Naive B cell (primary cell): ENCODE measurements at regions not wholly inside any gene's neighbourhood (a gene's known extent, or its start where the extent isn't known, plus 50 kb on each side); places are given as distances from the start of the nearest gene placed in this dataset.
"Not testable (repeated sequence)": the region's sequence is repeated elsewhere in the genome, so short reads cannot be mapped to it uniquely, and the experiment has no call there.

Experiments
- ATAC-seq, 2 donors: fragments of 150-1000 bp; cut with Tn5 transposase; 2 replicates each; pipeline ENCODE4 v1.10.0; 2021; ENCODE audit warnings: low read depth in 2 of 2, mild to moderate bottlenecking in 2 of 2, moderate library complexity in 2 of 2
- DNase-seq: peaks from one replicate; pipeline ENCODE4 v3.0.0; 2022
- H3K27ac Mint-ChIP-seq, 6 donors: one replicate each; pipeline ENCODE4 v1.8.0; 2020 to 2022; ENCODE audit warnings: mild to moderate bottlenecking in 6 of 6, mixed read lengths in 6 of 6, moderate library complexity in 5 of 6, inconsistent platforms in 2 of 6
- H3K27me3 Mint-ChIP-seq, 3 donors: one replicate each; pipeline ENCODE4 v1.8.0; 2021 to 2022; ENCODE audit warnings: mixed read lengths in 3 of 3, mild to moderate bottlenecking in 1 of 3
- H3K36me3 Mint-ChIP-seq, 2 donors: one replicate each; pipeline ENCODE4 v1.8.0; 2020 to 2022; ENCODE audit warnings: mixed read lengths in 2 of 2, inconsistent platforms in 1 of 2, mild to moderate bottlenecking in 1 of 2
- H3K4me1 Mint-ChIP-seq, 3 donors: one replicate each; pipeline ENCODE4 v1.8.0; 2020 to 2022; ENCODE audit warnings: mixed read lengths in 3 of 3, inconsistent platforms in 1 of 3, mild to moderate bottlenecking in 1 of 3, moderate library complexity in 1 of 3
- H3K4me3 Mint-ChIP-seq, 8 donors: one replicate each; pipeline ENCODE4 v1.8.0; 2020 to 2022; ENCODE audit warnings: mild to moderate bottlenecking in 8 of 8, mixed read lengths in 8 of 8, moderate library complexity in 8 of 8, inconsistent platforms in 2 of 8
- H3K9me3 Mint-ChIP-seq, 7 donors: one replicate each; pipeline ENCODE4 v1.8.0; 2020 to 2022; ENCODE audit warnings: mixed read lengths in 7 of 7, mild to moderate bottlenecking in 5 of 7, inconsistent platforms in 2 of 7, moderate library complexity in 1 of 7

DNA sequence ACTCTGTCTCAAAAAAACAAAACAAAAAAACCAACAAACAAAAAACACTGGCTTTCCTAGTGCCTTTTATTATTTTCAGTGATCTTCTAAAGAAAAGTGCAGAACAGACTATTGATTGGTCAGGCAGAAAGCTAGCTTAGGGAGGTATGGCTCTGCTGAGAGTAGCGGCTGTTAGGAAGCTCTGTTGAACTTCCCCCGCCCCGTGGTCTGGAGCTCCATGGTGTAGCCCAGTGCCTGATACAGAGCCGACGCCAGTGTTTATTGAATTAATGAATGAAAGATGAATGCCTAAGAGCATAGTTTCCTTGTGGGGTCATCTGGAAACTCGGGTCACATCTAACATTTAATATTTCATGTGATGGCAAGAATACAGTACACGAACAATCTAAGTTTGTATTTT is 90.5 kb upstream of the ARMC3 start:
- Mint-ChIP-seq H3K4me3 (no peak overlapping the region), H3K36me3 (no peaks in the 10 kb centered on the region), H3K4me1 (peaks cover 0 to 3% (median 0%) of the 10 kb centered on the region in 3 donors), H3K27me3 (peaks cover 5 to 11% (median 8%) of the 10 kb centered on the region in 3 donors), H3K9me3 (peaks cover 0 to 4% (median 0%) of the 10 kb centered on the region in 7 donors), H3K27ac (no peak overlapping the region)
- ATAC-seq, result no peak
- DNase-seq, result no peak

DNA sequence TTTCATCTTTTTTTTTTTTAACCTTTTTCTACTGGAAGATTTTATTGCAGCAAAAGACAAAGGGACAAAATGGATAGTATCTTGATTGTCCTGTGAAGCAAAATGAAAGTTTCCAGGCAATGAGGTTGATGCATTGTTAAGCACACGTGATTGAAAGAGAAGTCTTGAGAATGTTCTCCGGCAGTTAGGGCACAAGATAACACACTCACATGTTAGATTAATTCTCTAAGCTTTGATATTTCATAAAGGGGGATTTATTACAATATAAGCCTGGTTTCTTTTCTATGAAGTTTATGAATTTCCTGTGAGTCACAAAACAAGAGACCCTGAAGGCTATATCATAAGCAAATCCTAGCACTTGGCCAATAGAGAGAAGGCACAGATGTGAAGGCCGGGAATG is 93.4 kb upstream of the ARMC3 start:
- DNase-seq, result no peak
- ATAC-seq, result no peak
- Mint-ChIP-seq H3K9me3 (peaks cover 0 to 6% (median 2%) of the 10 kb centered on the region in 7 donors), H3K36me3 (no peaks in the 10 kb centered on the region), H3K27me3 (peaks cover under 1 to 4% (median 2%) of the 10 kb centered on the region in 3 donors), H3K27ac (no peak overlapping the region), H3K4me3 (no peak overlapping the region), H3K4me1 (peaks cover 0 to 3% (median 0%) of the 10 kb centered on the region in 3 donors)

DNA sequence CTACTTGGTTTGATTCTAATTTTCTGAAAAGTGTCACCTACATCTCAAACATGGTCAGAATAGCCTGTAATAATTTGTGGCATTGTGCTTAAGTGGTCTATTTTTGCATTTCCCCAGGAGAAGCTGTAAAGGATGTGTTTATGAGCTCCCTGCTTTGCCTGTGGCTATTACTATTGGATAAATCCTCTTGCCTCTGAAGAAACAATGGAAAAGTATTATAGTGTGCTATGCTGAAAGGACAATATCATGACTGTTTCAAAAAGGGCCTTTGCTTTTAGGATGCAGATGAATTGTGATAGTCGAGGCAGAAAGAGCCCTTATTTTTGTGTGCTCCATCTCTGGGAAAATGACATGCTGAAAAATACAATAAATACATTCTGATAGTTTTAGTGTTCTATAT is 94.1 kb upstream of the ARMC3 start:
- H3K27me3 Mint-ChIP-seq, result peaks cover 0 to 1% (median 0%) of the 10 kb centered on the region in 3 donors
- no peak overlapping the region for H3K27ac Mint-ChIP-seq
- DNase-seq (no peak), ATAC-seq (no peak)
- H3K9me3 Mint-ChIP-seq, result peaks cover 0 to 6% (median 2%) of the 10 kb centered on the region in 7 donors
- peaks cover 0 to 3% (median 0%) of the 10 kb centered on the region in 3 donors for H3K4me1 Mint-ChIP-seq
- no peaks in the 10 kb centered on the region for H3K36me3 Mint-ChIP-seq
- H3K4me3 Mint-ChIP-seq, result no peak overlapping the region

DNA sequence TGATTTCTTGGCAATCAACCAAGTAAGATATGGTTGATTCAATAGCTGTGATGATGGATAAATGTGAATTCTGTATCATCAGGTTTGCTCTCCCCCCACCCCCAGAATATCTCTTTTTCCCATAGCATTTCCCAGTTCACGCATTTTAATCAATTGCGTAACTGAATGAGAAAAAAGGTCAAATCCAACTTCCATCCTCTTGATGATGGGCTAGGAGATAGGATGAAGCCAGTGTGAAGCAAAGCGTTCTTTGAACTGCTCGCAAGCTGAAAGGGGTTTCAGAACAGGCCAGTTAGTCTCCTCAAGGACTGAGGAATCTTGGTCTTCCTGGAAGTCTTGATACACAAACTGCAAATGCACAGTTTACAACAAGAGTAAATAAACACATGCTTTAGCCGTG is 94.5 kb upstream of the ARMC3 start:
- ATAC-seq, result no peak
- H3K9me3 Mint-ChIP-seq, result peaks cover 0 to 9% (median 2%) of the 10 kb centered on the region in 7 donors

DNA sequence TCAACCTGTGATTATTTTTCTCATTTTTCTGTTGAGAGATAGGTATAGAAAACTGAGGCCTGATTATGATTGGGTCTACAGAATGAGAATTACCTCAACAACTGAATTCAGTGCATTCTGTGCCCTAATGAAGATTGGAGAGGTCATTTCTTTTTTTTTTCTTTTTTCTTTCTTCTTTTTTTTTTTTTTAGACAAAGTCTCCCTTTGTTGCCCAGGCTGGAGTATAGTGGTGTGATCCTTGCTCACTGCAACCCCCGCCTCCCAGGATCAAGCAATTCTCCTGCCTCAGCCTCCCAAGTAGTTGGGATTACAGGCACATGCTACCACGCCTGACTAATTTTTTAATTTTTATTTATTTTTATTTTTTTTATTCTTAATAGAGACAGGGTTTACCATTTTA is 95.0 kb upstream of the ARMC3 start:
- no peaks in the 10 kb centered on the region for H3K27me3 Mint-ChIP-seq
- ATAC-seq (no peak), DNase-seq (no peak)
- H3K27ac Mint-ChIP-seq, result no peak overlapping the region
- no peak overlapping the region for H3K4me3 Mint-ChIP-seq
- peaks cover 0 to 2% (median 0%) of the 10 kb centered on the region in 3 donors for H3K4me1 Mint-ChIP-seq
- H3K36me3 Mint-ChIP-seq, result no peaks in the 10 kb centered on the region
- H3K9me3 Mint-ChIP-seq, result peaks cover 0 to 12% (median 4%) of the 10 kb centered on the region in 7 donors

More for the DNA sequence above, 94.5 kb upstream of the ARMC3 start:
- peaks cover 0 to 3% (median 0%) of the 10 kb centered on the region in 3 donors for H3K4me1 Mint-ChIP-seq
- no peaks in the 10 kb centered on the region for H3K36me3 Mint-ChIP-seq
- no peak overlapping the region for H3K27ac Mint-ChIP-seq
- no peaks in the 10 kb centered on the region for H3K27me3 Mint-ChIP-seq
- DNase-seq, result no peak
- no peak overlapping the region for H3K4me3 Mint-ChIP-seq

DNA sequence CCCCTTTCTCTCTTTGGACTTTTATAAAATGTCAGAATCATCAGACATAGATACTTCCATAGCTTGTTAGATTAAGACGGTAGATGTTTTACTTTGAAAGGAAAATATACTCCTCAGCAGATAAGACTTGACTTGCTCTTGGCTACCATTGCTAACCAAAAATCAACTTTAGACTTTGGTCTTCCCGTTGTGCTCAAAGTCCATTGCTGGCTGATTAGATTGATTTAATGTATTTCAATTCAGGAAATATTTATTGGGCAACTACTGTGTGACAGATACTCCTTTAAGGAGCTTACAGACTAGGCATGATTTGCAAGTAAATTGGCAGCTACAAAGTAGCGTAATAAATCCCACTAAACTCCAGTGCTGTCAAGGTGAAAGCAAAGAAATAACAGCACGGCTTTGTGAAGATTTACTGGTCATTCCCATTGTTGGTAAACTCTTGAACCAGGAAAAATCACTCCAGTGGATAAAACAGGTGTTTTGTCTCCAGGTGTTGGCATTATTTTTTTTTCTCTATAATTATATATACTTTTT is 95.7 kb upstream of the ARMC3 start:
- Mint-ChIP-seq H3K27me3 (no peaks in the 10 kb centered on the region), H3K9me3 (peaks cover 0 to 12% (median 4%) of the 10 kb centered on the region in 7 donors), H3K4me3 (no peak overlapping the region), H3K27ac (no peak overlapping the region), H3K36me3 (no peaks in the 10 kb centered on the region), H3K4me1 (no peaks in the 10 kb centered on the region)
- DNase-seq, result no peak
- no peak for ATAC-seq

DNA sequence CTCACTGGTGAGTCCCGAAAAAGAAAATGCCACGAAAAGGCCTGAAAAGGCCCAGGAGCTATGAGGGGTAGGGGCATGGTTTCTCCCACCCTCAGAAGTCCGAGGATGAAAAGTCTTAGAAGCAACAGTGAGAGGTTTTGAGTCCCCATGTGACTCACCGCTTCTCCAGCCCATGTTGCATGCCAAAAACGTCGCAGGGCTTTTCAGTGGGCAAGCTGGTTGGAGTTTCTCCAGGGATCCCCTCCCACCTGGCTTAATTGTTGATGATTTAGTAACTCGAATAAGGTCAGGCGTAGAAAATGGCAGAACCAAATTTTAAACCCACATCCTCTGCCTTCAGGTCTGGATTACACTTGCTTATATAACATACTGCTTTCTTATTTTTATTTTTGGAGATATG is 96.3 kb upstream of the ARMC3 start:
- Mint-ChIP-seq H3K27me3 (peaks cover 0 to 2% (median 0%) of the 10 kb centered on the region in 3 donors), H3K9me3 (peaks cover 0 to 12% (median 4%) of the 10 kb centered on the region in 7 donors), H3K4me3 (no peak overlapping the region), H3K36me3 (no peaks in the 10 kb centered on the region), H3K27ac (no peak overlapping the region), H3K4me1 (no peaks in the 10 kb centered on the region)
- no peak for ATAC-seq
- no peak for DNase-seq

DNA sequence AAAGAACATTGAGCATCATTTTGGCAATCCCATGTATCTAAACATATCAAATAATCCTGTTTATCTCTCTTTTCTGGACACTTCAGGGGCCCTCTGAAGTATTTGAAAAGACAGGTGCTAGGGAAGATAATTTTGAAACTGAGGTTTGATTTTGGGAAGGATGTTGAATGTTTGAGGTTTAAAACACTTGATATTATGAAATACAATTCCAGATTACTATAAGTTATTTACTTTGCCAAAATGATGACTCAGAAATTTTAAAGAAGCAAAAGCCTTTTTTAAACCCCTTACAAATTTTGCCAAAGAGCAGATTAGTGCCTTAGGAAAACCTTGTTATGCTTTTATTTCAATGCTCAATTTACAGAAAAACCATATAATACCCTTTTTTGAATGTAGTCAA is 99.1 kb upstream of the ARMC3 start:
- ATAC-seq, H3K36me3 Mint-ChIP-seq, H3K4me3 Mint-ChIP-seq, H3K4me1 Mint-ChIP-seq, DNase-seq, H3K27me3 Mint-ChIP-seq: not testable (repeated sequence)
- H3K9me3 Mint-ChIP-seq, result peaks cover 0 to 12% (median 6%) of the 10 kb centered on the region in 7 donors
- peak overlapping the region in 1 of 6 donors; percentile 18 for H3K27ac Mint-ChIP-seq

DNA sequence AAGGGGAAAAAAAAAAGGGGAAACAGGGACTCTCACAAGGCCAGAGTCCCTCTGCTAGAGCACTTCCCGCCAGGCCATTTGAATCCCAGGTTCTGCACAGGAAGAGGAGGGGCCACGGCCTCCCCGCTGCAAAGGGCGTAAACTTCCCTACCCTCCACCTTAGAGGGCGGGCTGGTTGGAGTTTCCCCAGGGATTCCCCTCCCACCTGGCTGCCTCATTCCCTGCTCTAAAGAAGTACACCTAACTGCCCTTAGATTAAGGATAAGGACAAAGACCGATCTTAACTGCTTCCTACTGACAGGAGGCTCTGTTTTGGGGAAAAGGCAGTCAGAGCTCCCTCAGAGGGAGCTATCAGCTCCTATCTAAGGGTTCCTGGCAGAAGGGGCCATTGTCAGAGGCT is 102.0 kb upstream of the ARMC3 start:
- no peak for DNase-seq
- no peak overlapping the region for H3K4me3 Mint-ChIP-seq
- ATAC-seq, result no peak
- H3K27ac Mint-ChIP-seq, result no peak overlapping the region
- H3K9me3 Mint-ChIP-seq, result peaks cover 0 to 9% (median 6%) of the 10 kb centered on the region in 7 donors
- H3K27me3 Mint-ChIP-seq, result peaks cover 0 to 10% (median 4%) of the 10 kb centered on the region in 3 donors
- H3K4me1 Mint-ChIP-seq, result no peaks in the 10 kb centered on the region
- no peaks in the 10 kb centered on the region for H3K36me3 Mint-ChIP-seq

DNA sequence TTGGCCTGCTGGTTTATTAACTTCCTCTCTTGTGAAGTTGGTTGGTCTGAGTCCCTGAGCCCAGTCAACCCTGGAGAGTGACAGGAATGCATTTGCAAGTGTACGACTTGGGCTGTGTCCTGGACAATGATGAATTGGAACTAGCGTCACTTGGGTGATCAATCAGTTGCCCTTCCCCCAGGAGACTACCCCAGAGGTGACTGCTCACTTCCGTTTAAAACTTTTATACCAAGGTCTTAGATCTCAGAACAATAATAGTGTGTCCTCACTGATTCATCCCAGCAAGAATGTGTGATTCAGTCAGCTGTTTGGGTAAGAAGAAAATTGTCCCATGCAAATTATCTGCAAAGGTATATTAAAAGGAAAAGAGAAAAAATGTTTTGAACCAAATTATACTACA is 102.9 kb upstream of the ARMC3 start:
- H3K36me3 Mint-ChIP-seq, result no peaks in the 10 kb centered on the region
- H3K4me1 Mint-ChIP-seq, result no peaks in the 10 kb centered on the region
- H3K27ac Mint-ChIP-seq, result peak overlapping the region in 1 of 6 donors; percentile 69
- peaks cover 0 to 9% (median 6%) of the 10 kb centered on the region in 7 donors for H3K9me3 Mint-ChIP-seq
- ATAC-seq (no peak), DNase-seq (no peak)
- H3K4me3 Mint-ChIP-seq, result no peak overlapping the region
- peaks cover 3 to 18% (median 8%) of the 10 kb centered on the region in 3 donors for H3K27me3 Mint-ChIP-seq

DNA sequence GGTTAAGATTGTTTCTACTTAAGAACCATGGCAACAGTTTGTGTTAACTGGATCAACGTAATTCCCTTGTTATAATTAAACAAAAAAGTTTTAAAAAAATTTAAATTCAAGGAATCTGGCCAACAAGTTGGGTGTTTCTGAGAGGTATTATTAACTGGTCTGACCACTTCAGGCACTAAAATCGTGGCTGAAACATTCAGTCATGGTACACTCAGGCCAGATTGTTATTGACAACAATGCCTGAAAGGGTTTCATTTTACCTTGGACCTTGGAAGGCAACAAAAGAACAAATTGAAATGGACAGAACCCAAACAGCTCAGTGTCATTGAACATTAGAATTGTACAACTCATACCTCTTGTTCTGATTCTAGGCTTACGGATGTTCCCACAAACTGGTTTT is 103.3 kb upstream of the ARMC3 start:
- Mint-ChIP-seq H3K4me3 (peak overlapping the region in 1 of 8 donors; percentile 6), H3K4me1 (no peaks in the 10 kb centered on the region)
- no peak for ATAC-seq

DNA sequence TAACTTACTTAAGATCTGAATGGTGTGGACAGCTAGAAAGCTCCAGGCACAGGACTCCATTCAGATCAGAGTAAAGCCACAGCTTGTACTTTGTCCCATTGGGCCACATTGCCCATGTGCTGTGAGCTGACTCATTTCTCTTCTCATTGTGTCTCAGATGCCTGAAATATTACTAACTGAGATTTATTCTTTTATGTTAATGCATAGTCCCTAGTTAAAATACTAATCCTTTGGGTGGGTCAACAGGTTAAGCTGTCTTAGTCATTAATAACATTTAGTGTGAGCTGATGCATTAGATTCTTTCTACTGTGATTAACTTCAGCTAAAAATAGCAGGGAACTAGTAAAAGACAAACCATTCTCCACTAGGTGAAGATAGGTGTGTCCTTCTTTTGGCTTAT is 104.7 kb upstream of the ARMC3 start:
- ATAC-seq (no peak), DNase-seq (no peak)
- Mint-ChIP-seq H3K36me3 (no peaks in the 10 kb centered on the region), H3K27ac (no peak overlapping the region), H3K4me3 (no peak overlapping the region), H3K4me1 (no peaks in the 10 kb centered on the region), H3K9me3 (peaks cover 0 to 4% (median 3%) of the 10 kb centered on the region in 7 donors), H3K27me3 (peaks cover 5 to 20% (median 8%) of the 10 kb centered on the region in 3 donors)

More for the DNA sequence above, 103.3 kb upstream of the ARMC3 start:
- Mint-ChIP-seq H3K27ac (no peak overlapping the region), H3K27me3 (peaks cover 5 to 20% (median 8%) of the 10 kb centered on the region in 3 donors), H3K36me3 (no peaks in the 10 kb centered on the region), H3K9me3 (peaks cover 0 to 9% (median 6%) of the 10 kb centered on the region in 7 donors)
- DNase-seq, result no peak

DNA sequence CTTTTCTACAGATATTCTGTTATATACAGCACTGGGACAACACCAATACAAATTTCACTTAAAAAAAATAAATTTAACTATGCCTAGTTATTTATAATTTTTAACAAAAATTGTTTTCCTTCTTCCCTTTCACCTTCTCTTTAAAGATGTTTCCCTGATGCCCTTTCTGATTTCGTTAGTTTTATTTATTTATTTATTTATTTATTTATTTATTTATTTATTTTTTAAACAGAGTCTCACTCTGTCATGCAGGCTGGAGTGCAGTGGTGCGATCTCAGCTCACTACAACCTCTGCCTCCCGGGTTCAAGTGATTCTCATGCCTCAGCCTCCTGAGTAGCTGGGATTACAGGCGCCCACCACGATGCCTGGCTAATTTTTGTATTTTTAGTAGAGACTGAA is 105.9 kb upstream of the ARMC3 start:
- not testable (repeated sequence) for H3K4me3 Mint-ChIP-seq, ATAC-seq, H3K36me3 Mint-ChIP-seq, H3K9me3 Mint-ChIP-seq, H3K4me1 Mint-ChIP-seq, DNase-seq, H3K27ac Mint-ChIP-seq
- peaks cover 5 to 20% (median 8%) of the 10 kb centered on the region in 3 donors for H3K27me3 Mint-ChIP-seq

DNA sequence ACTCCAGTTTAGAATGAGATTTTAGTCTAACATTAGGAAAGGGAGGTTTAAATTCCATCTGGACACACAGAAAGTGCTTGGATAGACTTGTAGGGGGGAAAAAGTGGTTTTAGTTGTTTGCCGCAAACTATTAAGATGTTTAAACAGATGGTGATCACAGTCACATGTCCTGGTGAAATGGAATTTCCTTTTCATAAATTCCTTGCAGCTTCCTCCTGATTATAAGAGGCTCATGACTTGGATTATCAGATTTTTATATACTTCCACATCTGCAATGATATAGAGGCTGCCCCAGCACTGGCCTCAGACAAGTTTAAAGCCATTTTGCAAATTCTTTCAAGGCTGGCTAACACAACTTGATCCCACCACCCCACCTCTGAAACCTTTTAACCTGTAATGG is 106.4 kb upstream of the ARMC3 start:
- Mint-ChIP-seq H3K27me3 (peaks cover 5 to 18% (median 8%) of the 10 kb centered on the region in 3 donors), H3K36me3 (no peaks in the 10 kb centered on the region), H3K27ac (no peak overlapping the region), H3K4me3 (no peak overlapping the region), H3K4me1 (peaks cover 0 to under 1% (median 0%) of the 10 kb centered on the region in 3 donors), H3K9me3 (peaks cover 0 to 3% (median 0%) of the 10 kb centered on the region in 7 donors)
- DNase-seq (no peak), ATAC-seq (no peak)
